SK-N-SH treated with all-trans-retinoic acid at 6 μM for 48 hours (cell line): ENCODE measurements at regions not wholly inside any gene's neighbourhood (a gene's known extent, or its start where the extent isn't known, plus 50 kb on each side); places are given as distances from the start of the nearest gene placed in this dataset.

Source experiments
- BACH2 ChIP-seq: fragments of 250-450 bp; sonication (Bioruptor Pico); IDR thresholded peaks from 2 replicates; pipeline ENCODE4 v1.9.0; 2021; ENCODE audit warnings: mild to moderate bottlenecking, borderline replicate concordance
- CSDC2 ChIP-seq: fragments of 250-450 bp; sonication (Bioruptor Pico); IDR thresholded peaks from 2 replicates; pipeline ENCODE4 v1.5.0; 2020; ENCODE audit warnings: mild to moderate bottlenecking, moderate library complexity
- ISL1 ChIP-seq: fragments of 250-450 bp; sonication (Bioruptor Pico); IDR thresholded peaks from 2 replicates; pipeline ENCODE4 v2.1.2; 2022; ENCODE audit warnings: mild to moderate bottlenecking, moderate library complexity
- OSR1 ChIP-seq: fragments of 250-450 bp; sonication (Bioruptor Pico); IDR thresholded peaks from 2 replicates; pipeline ENCODE4 v1.8.0; 2022; ENCODE audit warnings: moderate library complexity, mild to moderate bottlenecking, inconsistent platforms
- TOX ChIP-seq: fragments of 250-450 bp; sonication (Bioruptor Pico); IDR thresholded peaks from 2 replicates; pipeline ENCODE4 v1.8.0; 2021; ENCODE audit warnings: mild to moderate bottlenecking, moderate library complexity, borderline replicate concordance
- ZC3H10 ChIP-seq: fragments of 250-450 bp; sonication (Bioruptor Pico); IDR thresholded peaks from 2 replicates; pipeline ENCODE4 v1.5.1; 2021; ENCODE audit warnings: mild to moderate bottlenecking, moderate library complexity
- ZFP3 ChIP-seq: fragments of 250-450 bp; sonication (Bioruptor Pico); IDR thresholded peaks from 2 replicates; pipeline ENCODE4 v1.5.0; 2020; ENCODE audit warnings: mild to moderate bottlenecking, moderate library complexity
- TF ChIP-seq, protein P1 (sequence below): fragments of 250-450 bp; sonication (Bioruptor Pico); IDR thresholded peaks from 2 replicates; pipeline ENCODE4 v1.8.0; 2020; ENCODE audit warnings: mild to moderate bottlenecking, moderate library complexity, borderline replicate concordance
- TF ChIP-seq, protein P2 (sequence below): fragments of 250-450 bp; sonication (Bioruptor Pico); IDR thresholded peaks from 2 replicates; pipeline ENCODE4 v1.5.1; 2020; ENCODE audit warnings: low read depth, mild to moderate bottlenecking, moderate library complexity

DNA sequence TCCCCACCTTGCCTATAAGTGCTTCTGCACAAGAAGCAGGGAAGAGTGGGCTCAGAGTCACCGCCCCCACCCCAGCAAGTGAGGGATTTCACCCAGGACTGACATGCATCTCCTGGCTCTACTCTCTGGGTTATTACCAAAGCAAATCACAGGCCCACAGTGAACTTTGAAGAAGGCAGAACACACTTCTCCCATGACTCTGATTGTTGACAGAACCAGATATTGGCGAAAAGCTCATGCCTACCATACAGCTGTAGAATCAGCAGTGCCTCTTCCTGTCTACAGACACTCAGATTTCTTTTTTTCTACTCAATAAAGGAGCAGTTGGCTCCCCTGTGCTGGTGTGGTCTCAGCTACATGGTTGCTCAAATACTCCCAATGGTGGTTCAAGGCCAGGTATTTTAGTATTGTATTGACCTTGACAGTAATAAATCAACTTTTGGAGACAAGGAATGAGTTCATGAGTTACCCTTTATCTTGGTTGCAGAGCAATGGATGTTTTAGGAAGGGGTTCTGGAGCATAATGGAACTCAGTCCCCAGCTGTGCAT lies 512.9 kb upstream of the ID2 start:
- TF ChIP-seq ZC3H10 (CRISPR knock-in tag): no peak
- TF ChIP-seq OSR1: no peak
- no peak for TF ChIP-seq ISL1
- TF ChIP-seq TOX (CRISPR knock-in tag): no peak
- TF ChIP-seq, protein P1, sequence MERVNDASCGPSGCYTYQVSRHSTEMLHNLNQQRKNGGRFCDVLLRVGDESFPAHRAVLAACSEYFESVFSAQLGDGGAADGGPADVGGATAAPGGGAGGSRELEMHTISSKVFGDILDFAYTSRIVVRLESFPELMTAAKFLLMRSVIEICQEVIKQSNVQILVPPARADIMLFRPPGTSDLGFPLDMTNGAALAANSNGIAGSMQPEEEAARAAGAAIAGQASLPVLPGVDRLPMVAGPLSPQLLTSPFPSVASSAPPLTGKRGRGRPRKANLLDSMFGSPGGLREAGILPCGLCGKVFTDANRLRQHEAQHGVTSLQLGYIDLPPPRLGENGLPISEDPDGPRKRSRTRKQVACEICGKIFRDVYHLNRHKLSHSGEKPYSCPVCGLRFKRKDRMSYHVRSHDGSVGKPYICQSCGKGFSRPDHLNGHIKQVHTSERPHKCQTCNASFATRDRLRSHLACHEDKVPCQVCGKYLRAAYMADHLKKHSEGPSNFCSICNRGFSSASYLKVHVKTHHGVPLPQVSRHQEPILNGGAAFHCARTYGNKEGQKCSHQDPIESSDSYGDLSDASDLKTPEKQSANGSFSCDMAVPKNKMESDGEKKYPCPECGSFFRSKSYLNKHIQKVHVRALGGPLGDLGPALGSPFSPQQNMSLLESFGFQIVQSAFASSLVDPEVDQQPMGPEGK (CRISPR knock-in tag): no peak
- no peak for TF ChIP-seq ZFP3 (CRISPR knock-in tag)
- TF ChIP-seq BACH2: no peak
- TF ChIP-seq, protein P2, sequence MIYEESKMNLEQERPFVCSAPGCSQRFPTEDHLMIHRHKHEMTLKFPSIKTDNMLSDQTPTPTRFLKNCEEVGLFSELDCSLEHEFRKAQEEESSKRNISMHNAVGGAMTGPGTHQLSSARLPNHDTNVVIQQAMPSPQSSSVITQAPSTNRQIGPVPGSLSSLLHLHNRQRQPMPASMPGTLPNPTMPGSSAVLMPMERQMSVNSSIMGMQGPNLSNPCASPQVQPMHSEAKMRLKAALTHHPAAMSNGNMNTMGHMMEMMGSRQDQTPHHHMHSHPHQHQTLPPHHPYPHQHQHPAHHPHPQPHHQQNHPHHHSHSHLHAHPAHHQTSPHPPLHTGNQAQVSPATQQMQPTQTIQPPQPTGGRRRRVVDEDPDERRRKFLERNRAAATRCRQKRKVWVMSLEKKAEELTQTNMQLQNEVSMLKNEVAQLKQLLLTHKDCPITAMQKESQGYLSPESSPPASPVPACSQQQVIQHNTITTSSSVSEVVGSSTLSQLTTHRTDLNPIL (CRISPR knock-in tag): no peak
- no peak for TF ChIP-seq CSDC2 (CRISPR knock-in tag)
